ENCODE measurements at regions not wholly inside any gene's neighbourhood (a gene's known extent, or its start where the extent isn't known, plus 50 kb on each side); places are given as distances from the start of the nearest gene placed in this dataset.

DNA sequence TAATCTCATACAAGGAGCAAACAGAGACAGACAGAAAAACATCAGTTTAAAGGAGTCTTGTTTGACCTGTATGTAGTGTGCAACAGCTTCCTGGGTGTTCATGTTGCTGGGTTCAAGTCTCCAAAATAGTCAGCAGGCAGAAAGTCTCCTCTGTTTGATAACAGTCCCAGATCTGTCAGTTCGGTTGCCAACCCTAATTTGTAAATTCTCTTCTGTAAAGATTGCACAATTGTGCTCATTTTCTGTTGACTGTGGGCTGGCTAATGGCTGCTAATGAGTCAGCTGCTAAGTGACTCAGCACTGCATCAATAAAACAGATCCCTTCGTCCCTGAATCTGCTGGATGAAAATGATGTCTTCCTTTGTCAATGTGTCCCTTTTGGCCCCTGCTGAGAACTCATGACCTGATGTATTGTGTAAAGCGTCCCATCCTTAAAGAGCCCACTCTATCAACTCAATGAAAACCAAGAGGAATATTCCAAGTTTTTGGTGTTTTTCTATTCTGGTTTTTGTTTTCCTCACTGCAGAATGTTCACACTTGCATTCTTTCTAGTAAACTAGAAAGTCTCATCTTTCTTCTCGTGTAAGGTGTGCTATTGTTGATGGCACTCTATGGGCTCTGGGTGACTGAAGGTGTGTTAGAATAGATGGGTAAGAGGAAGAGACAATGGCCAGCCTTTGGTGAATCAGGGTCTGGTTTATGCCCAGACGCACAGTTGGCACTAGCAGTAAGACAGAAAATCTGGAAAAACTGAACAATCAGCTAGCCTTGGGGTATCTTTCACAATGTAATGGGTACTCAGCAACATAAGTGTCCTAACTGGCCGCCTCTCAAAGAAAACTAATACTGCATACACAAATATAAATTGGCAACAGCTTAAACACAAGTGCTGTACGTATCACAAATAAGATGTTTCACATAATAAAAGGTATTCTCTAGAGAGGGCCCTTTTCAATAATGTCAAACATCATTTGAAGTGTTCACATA is 75.1 kb upstream of the SIPA1L2 start:
- Histone ChIP-seq H3K4me3 (ENCODE audit: low read depth in 2 of 2, low read length in 2 of 2) (no peak overlapping the region), H3K9me3 (ENCODE audit: control insufficient read depth, insufficient read depth, low read depth, low read length) (no peaks in the 10 kb centered on the region), H3K27me3 (ENCODE audit: control insufficient read depth, insufficient read depth, low read length) (no peaks in the 10 kb centered on the region), H3K27ac (ENCODE audit: low read length) (no peak overlapping the region), H3K36me3 (ENCODE audit: control insufficient read depth, insufficient read depth, low read length) (no peaks in the 10 kb centered on the region), H3K4me1 (ENCODE audit: control insufficient read depth, insufficient read depth, low read length) (no peaks in the 10 kb centered on the region)
- ChIA-PET POLR2A (no interaction called here), CTCF (no interaction called here)
- no peak for TF ChIP-seq REST (IDR thresholded peaks at IDR 0.05; ENCODE audit: insufficient read depth in 1 of 2, low read depth in 2 of 2, low read length in 1 of 2)
- no peak for TF ChIP-seq POLR2AphosphoS5 (IDR thresholded peaks at IDR 0.05; ENCODE audit: low read depth, low read length)
- no peak for TF ChIP-seq TCF7L2 (IDR thresholded peaks at IDR 0.05; ENCODE audit: low read depth, low read length)
- no peak for TF ChIP-seq CTCF (IDR thresholded peaks at IDR 0.05)
- TF ChIP-seq SIN3A (IDR thresholded peaks at IDR 0.05; ENCODE audit: borderline replicate concordance, insufficient read depth, low read depth, low read length) = no peak
- intact Hi-C loops (cut with micrococcal nuclease; ENCODE audit: unreplicated experiment) (no loop called here), in situ Hi-C loops (cut with HindIII; ENCODE audit: low pct_unique_long_range_greater_than_20kb, low sequenced_read_pairs) (no loop called here)
- no TSS peak for BruUV-seq (replicated peaks)
- 0 out of 2 replicates have a peak, but pooled peaks have one; percentile 65 for ATAC-seq
- peak; percentile 54 for DNase-seq (ENCODE audit: low read depth, low spot score)

- no peak overlapping the region for H3K4me3 ChIP-seq (ENCODE audit: low read depth in 2 of 2, low read length in 2 of 2)
- no peaks in the 10 kb centered on the region for H3K27me3 ChIP-seq (ENCODE audit: control insufficient read depth, insufficient read depth, low read length)
- H3K9me3 ChIP-seq (ENCODE audit: control insufficient read depth, insufficient read depth, low read depth, low read length) = no peaks in the 10 kb centered on the region
- H3K36me3 ChIP-seq (ENCODE audit: control insufficient read depth, insufficient read depth, low read length) = no peaks in the 10 kb centered on the region
- CTCF ChIA-PET = no interaction called here
- POLR2A ChIA-PET = no interaction called here
- H3K4me1 ChIP-seq (ENCODE audit: control insufficient read depth, insufficient read depth, low read length) = no peaks in the 10 kb centered on the region
- intact Hi-C loops (cut with micrococcal nuclease; ENCODE audit: unreplicated experiment) = no loop called here
- no peak for DNase-seq (ENCODE audit: low read depth, low spot score)
- no peak overlapping the region for H3K27ac ChIP-seq (ENCODE audit: low read length)
- in situ Hi-C loops (cut with HindIII; ENCODE audit: low pct_unique_long_range_greater_than_20kb, low sequenced_read_pairs) = no loop called here
- no peak for ATAC-seq
- TF ChIP-seq SIN3A (IDR thresholded peaks at IDR 0.05; ENCODE audit: borderline replicate concordance, insufficient read depth, low read depth, low read length) = no peak
- no peak for TF ChIP-seq CTCF (IDR thresholded peaks at IDR 0.05)
- TF ChIP-seq POLR2AphosphoS5 (IDR thresholded peaks at IDR 0.05; ENCODE audit: low read depth, low read length) = no peak
- TF ChIP-seq TCF7L2 (IDR thresholded peaks at IDR 0.05; ENCODE audit: low read depth, low read length) = no peak
- no peak for TF ChIP-seq REST (IDR thresholded peaks at IDR 0.05; ENCODE audit: insufficient read depth in 1 of 2, low read depth in 2 of 2, low read length in 1 of 2)
- no TSS peak for BruUV-seq (replicated peaks)
Observed at GRCh38 chr1:232705815-232706575, 76.1 kb upstream of the SIPA1L2 start.

Measured in Panc1 (cell line).